GM19324 (cell line): ENCODE measurements at regions not wholly inside any gene's neighbourhood (a gene's known extent, or its start where the extent isn't known, plus 50 kb on each side); places are given as distances from the start of the nearest gene placed in this dataset.
"Not testable (repeated sequence)": the region's sequence is repeated elsewhere in the genome, so short reads cannot be mapped to it uniquely, and the experiment has no call there.

Experiments used
- ATAC-seq: cut with Tn5 transposase; IDR thresholded peaks from one replicate; pipeline ENCODE4 v1.9.1; 2021; ENCODE audit warnings: mild to moderate bottlenecking, moderate library complexity; ENCODE audit not compliant: unreplicated experiment, low FRiP score

DNA sequence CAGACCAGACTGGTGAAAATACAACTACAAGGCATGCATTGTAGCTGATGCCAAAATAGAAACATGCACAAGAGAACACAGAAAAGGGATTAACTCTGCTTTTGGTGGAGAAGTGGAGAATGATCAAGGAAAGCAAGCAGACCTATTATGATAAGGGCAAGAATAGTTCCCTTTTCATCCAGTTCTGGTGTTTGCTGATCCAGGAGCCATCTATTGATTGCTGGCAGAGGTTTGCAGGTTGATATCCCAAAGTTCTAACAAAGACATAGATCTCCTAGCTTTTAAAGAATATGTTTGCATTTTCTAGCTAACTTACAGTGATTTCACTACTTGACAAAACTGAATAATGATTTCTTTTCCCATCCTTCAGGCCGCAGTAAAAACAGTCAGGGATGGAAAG, 166.2 kb upstream of the CDKN3 start:
- ATAC-seq = no peak

- no peak for ATAC-seq
These were observed 164.1 kb upstream of the CDKN3 start for GRCh38 chr14:54232735-54233134.

- no peak for ATAC-seq
These were observed 155.3 kb upstream of the CDKN3 start for GRCh38 chr14:54241517-54241916.

GRCh38 chr14:54251356-54251755, 145.5 kb upstream of the CDKN3 start:
- ATAC-seq = no peak

DNA sequence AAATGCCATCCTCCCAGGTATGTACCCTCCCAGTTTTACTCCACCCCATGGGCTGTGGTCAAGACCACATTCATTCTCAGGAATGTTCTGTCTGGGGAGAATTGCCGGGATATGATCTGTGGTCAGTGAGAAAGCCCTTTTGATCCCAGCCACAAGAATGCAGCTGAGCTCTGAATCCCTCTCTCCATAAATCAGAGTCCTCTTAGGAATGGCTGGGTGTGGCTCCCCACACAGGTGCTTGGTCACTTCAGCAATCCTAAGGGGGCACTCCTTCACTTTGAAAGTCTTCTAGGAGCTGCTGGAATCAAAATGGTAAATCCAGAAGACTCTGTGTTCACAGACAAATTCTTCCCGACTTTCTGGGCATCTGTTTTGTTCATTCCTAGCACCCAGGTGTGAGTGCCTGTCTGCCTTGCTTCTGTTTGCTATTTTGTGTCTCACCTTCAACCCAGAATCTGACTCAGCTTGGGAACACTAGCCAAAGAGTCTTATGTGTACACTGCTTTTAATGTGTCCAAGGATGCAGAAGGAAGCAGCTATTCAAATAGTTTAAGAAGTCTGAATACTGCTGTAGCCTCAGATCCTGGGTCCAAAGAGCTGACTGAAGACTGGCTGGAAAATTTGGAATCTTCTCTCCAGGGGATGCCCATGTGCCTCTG, 144.6 kb upstream of the CDKN3 start:
- no peak for ATAC-seq

GRCh38 chr14:54253195-54253947, 143.4 kb upstream of the CDKN3 start:
- ATAC-seq = no peak

GRCh38 chr14:54256156-54256555, 140.7 kb upstream of the CDKN3 start:
- no peak for ATAC-seq

- ATAC-seq = no peak
These were observed 139.4 kb upstream of the CDKN3 start for GRCh38 chr14:54257424-54257823.

DNA sequence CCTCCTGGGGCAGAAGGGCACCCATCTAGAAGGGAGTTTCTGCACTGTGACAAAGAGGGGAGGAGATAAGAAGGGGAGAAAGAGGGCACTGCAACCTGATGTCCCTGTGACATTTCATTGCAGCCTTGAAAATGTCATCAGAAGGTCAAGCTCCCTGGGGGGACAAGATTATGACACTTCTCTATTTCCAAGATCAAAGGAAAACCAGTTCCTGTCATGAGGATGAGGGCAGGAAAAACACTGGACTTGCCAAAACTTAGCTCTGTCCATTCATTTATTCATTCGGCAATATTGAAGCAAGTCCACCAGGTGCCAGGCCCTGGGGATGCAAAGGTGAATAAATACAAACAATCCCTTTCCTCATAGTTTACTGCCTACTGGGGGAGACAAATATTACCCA, 138.4 kb upstream of the CDKN3 start:
- no peak for ATAC-seq

DNA sequence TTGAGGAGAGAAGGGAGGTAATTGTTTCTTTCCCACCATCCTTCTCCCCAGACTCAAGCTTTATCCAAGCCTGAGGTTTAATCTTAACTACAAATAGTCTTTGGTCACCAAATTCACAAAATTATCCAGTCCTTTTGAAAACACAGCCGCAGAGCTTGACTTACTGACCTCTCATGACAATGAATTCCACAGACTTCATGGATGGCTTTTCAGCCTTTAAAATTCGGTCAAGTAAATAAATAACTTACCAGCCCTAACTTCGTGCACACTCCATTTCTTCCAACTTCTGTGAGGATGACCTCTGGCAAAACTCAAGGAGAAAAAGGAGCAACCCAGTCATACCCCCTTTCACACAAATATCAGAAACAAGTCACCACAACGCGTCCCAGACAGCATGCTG, 137.0 kb upstream of the CDKN3 start:
- ATAC-seq = no peak

- no peak for ATAC-seq
These were observed 135.5 kb upstream of the CDKN3 start for GRCh38 chr14:54261283-54261682.

DNA sequence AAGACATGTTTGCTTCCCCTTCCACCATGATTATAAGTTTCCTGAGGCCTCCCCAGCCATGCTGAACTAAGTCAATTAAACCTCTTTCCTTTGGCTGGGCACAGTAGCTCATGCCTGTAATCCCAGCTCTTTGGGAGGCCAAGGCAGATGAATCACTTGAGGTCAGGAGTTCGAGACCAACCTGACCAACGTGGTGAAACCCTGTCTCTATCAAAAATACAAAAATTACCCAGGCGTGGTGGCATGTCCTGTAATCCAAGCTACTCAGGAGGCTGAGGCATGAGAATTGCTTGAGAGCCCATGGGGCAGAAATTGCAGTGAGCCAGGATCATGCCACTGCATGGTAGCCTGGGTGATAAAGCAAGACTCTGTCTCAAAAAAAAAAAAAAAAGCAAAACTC, 130.2 kb upstream of the CDKN3 start:
- not testable (repeated sequence) for ATAC-seq

- ATAC-seq = peak; percentile 67
These were observed 129.6 kb upstream of the CDKN3 start for GRCh38 chr14:54267172-54267571.

DNA sequence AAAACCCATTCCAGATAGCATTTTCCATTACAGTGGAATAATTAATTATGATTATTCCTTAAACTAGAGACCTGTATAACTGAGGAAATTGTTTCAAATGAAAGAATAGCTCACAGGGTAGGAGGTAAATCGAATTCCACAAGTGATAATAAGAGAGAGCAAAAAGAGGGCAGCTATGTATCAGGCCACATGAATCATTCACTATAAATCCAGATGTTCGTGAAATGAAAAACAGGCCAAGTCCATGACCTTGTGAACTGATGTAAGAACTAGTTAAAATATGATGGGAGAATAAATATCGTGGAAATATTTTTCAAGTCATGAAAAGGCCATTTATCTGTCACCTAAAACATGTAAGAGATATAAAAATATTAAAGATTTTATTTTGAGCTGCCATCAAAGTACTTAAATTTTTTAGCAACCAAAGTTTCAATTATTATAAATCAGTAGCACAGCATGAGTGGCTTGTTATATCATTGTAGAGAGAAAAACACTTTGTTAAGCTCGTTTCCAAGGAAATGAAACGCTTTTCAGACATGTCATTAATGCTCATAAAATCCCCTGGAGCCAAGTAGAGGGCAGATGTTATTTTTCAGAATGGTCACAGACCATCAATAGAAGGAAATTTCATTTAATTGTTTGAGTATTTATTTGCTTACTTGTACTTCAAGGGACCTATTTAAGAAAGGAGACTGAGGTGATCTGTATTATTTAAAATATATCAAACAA, 120.6 kb upstream of the CDKN3 start:
- ATAC-seq = no peak

GRCh38 chr14:54278087-54278486, 118.7 kb upstream of the CDKN3 start:
- no peak for ATAC-seq

GRCh38 chr14:54278665-54279295, 118.0 kb upstream of the CDKN3 start:
- no peak for ATAC-seq

DNA sequence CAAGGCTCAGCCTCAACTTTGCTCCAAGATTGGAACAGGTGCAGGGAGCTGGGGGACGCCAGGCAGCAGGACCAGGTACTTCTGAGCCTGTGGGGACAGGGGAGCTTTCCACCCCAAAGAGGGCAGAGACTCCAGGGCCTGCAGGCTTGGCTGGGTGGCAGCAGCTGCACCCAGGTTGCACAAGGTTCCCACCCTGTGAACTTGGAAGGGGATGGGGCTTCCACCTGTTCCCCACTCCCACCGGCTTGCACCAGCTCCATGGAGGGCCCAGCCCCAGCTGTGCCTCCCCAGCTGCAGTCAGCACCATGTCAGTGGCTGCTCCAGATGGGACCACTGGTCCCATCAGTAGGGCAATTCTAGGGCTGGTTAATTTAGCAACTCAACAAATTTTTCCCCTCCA, 114.0 kb upstream of the CDKN3 start:
- ATAC-seq = no peak

DNA sequence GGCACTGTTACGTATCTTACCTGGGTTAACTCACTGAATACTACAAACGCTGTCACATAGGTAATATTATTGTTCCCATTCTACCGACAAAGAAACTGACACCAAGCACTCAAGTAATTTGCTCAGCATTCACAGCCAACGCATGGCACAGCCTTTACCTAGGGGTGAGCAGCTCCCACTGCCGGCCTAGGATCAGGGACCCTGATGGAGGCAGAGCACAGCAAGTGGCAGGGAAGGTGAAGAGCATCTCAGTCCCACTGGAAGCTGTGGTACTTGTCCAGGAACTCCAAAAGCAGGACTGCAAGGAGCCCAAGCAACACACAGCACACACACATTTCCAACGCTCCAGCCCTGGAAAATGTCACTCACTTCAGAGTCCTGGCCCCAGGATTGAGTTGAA, 111.8 kb upstream of the CDKN3 start:
- ATAC-seq = no peak

DNA sequence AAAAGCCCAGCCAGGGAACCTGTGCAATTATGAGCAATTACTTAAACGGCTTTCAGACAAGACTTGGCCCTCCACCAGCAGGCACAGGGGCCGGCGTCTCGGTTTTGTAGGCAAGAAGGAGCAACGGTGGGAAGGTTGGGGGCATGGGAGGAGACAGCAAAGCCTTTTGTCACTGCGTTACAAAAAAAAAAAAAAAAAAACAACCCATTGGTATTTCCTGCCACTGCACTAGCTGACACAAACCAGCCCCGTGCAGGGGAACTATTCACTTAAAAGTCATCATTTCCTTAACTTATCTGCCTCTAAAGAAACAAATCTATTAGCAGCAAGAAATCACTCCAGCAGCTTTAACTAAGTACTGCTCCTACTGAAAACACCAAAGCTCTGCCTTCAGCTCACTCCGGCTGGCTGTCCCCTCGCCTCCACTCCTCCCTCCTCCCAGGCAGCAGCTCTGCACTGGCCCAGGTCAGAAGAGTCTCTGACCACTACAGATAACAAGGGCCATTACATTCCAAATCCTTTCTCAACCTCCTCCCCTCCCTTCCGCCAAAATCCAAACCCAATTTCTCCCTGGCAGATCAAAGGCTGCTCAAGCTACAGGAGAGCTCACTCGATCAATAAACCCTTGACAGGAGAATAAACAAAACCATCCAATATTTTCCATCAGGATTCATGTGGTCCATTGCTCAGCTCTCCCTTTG, 105.2 kb upstream of the CDKN3 start:
- ATAC-seq = no peak

- ATAC-seq = no peak
These were observed 102.0 kb upstream of the CDKN3 start for GRCh38 chr14:54294802-54295201.
